H1 (cell line): ENCODE measurements at regions not wholly inside any gene's neighbourhood (a gene's known extent, or its start where the extent isn't known, plus 50 kb on each side); places are given as distances from the start of the nearest gene placed in this dataset.

ENCODE experiments used
- CTCF ChIA-PET: fragments of 300-600 bp; sonication (Branson Sonifier 250); formaldehyde crosslinking; loops from one replicate; lab custom pipeline; 2021; ENCODE audit not compliant: partially characterized antibody; lab: Charles Lee
- POLR2A ChIA-PET: fragments of 300-600 bp; sonication (Branson Sonifier 250); formaldehyde crosslinking; loops from one replicate; lab custom pipeline; 2021; ENCODE audit warnings: inconsistent platforms; ENCODE audit not compliant: partially characterized antibody; lab: Charles Lee
- DNase-seq, 2 experiments: peaks; one replicate each; pipeline versions ENCODE4 v3.0.0 to v3.0.0-alpha.2; 2010 to 2022; ENCODE audit warnings: low spot score in 2 of 2, low read depth in 1 of 2, mixed read lengths in 1 of 2
- FAIRE-seq: peaks from 2 replicates; lab custom pipeline; 2011; peaks lifted over from hg19 to GRCh38; lab: Jason Lieb, UNC
- H2AFZ ChIP-seq: 2 replicates; pipeline ENCODE4 v1.8.1; 2012; ENCODE audit warnings: low read length, inconsistent platforms
- H2AK5ac ChIP-seq: 2 replicates; pipeline ENCODE4 v1.6.1; 2013; ENCODE audit warnings: low read depth, low read length
- H2BK120ac ChIP-seq: replicated peaks from 2 replicates; pipeline ENCODE3; 2013; ENCODE audit warnings: low read depth, low read length, inconsistent platforms
- H2BK12ac ChIP-seq: 2 replicates; pipeline ENCODE4 v1.6.1; 2013; ENCODE audit warnings: low read depth, low read length
- H2BK15ac ChIP-seq: 2 replicates; pipeline ENCODE4 v1.6.1; 2013; ENCODE audit warnings: low read length
- H2BK20ac ChIP-seq: 2 replicates; pipeline ENCODE4 v1.6.1; 2013; ENCODE audit warnings: low read length
- H2BK5ac ChIP-seq: 2 replicates; pipeline ENCODE4 v1.6.1; 2013; ENCODE audit warnings: low read depth, low read length
- H3K14ac ChIP-seq: 2 replicates; pipeline ENCODE4 v1.6.1; 2013; ENCODE audit warnings: inconsistent platforms; ENCODE audit not compliant: insufficient read length
- H3K18ac ChIP-seq: 2 replicates; pipeline ENCODE4 v1.6.1; 2013; ENCODE audit warnings: low read length; ENCODE audit errors: extremely low read depth
- H3K23ac ChIP-seq: 2 replicates; pipeline ENCODE4 v1.6.1; 2013; ENCODE audit warnings: inconsistent platforms; ENCODE audit not compliant: insufficient read length
- H3K23me2 ChIP-seq: 2 replicates; pipeline ENCODE4 v1.6.1; 2013; ENCODE audit warnings: low read depth, low read length
- H3K27ac ChIP-seq: 2 replicates; pipeline ENCODE4 v1.6.1; 2011; ENCODE audit warnings: low read depth, low read length, inconsistent platforms
- H3K27me3 ChIP-seq, 4 experiments: replicated peaks in 1 of 4; 1 replicate in 1 of 4; 2 replicates in 3 of 4; pipeline versions ENCODE4 v1.6.1 to v1.8.1; 2011 to 2013; ENCODE audit warnings: low read length in 3 of 4, mild to moderate bottlenecking in 3 of 4, inconsistent platforms in 2 of 4, mixed read lengths in 2 of 4, moderate library complexity in 1 of 4; ENCODE audit not compliant: control insufficient read depth in 3 of 4, insufficient read depth in 3 of 4; ENCODE audit errors: extremely low read depth in 1 of 4
- H3K36me3 ChIP-seq, 4 experiments: 2 replicates each; pipeline versions ENCODE4 v1.6.1 to v1.8.1; 2011 to 2013; ENCODE audit warnings: mild to moderate bottlenecking in 4 of 4, low read length in 3 of 4, moderate library complexity in 2 of 4, control low read depth in 1 of 4, inconsistent platforms in 1 of 4; ENCODE audit not compliant: insufficient read depth in 4 of 4, control insufficient read depth in 2 of 4
- H3K4ac ChIP-seq: replicated peaks from 2 replicates; pipeline ENCODE3; 2013; ENCODE audit warnings: low read length, low read depth, mixed read lengths, inconsistent platforms; ENCODE audit not compliant: insufficient read length
- H3K4me1 ChIP-seq, 4 experiments: replicated peaks in 1 of 4; 1 replicate in 1 of 4; 2 replicates in 3 of 4; pipeline versions ENCODE4 v1.6.1 to v1.8.1; 2011 to 2013; ENCODE audit warnings: low read length in 3 of 4, inconsistent platforms in 2 of 4, mixed read lengths in 1 of 4; ENCODE audit not compliant: insufficient read depth in 4 of 4, control insufficient read depth in 3 of 4
- H3K4me2 ChIP-seq, 2 experiments: 2 replicates each; pipeline versions ENCODE4 v1.6.1 to v1.8.1; 2011 to 2013; ENCODE audit warnings: low read depth in 2 of 2, low read length in 2 of 2, control low read depth in 1 of 2, inconsistent platforms in 1 of 2, mild to moderate bottlenecking in 1 of 2; ENCODE audit not compliant: insufficient read depth in 1 of 2
- H3K4me3 ChIP-seq, 4 experiments: fragments of 200-600, 300-600 bp in 1 of 4; sonication (generic), shearing (Covaris generic), sonication (Bioruptor Twin) in 1 of 4; 2 replicates each; pipeline versions ENCODE4 v1.5.1 to v1.8.1; 2011 to 2016; ENCODE audit warnings: low read length in 4 of 4, low read depth in 3 of 4, control low read depth in 2 of 4, inconsistent platforms in 2 of 4, mild to moderate bottlenecking in 2 of 4, mixed read lengths in 1 of 4, moderate library complexity in 1 of 4; ENCODE audit not compliant: insufficient read depth in 2 of 4; ENCODE audit errors: extremely low read depth in 1 of 4
- H3K56ac ChIP-seq: replicated peaks from 2 replicates; pipeline ENCODE3; 2013; ENCODE audit warnings: low read depth, mild to moderate bottlenecking, mixed read lengths, low read length, inconsistent platforms; ENCODE audit not compliant: insufficient read length
- H3K79me1 ChIP-seq: 2 replicates; pipeline ENCODE4 v1.6.1; 2013; ENCODE audit warnings: low read depth, low read length, control low read depth
- H3K79me2 ChIP-seq, 2 experiments: 2 replicates each; pipeline versions ENCODE4 v1.6.1 to v1.8.1; 2012 to 2013; ENCODE audit warnings: low read length in 2 of 2, mild to moderate bottlenecking in 2 of 2, inconsistent platforms in 1 of 2; ENCODE audit not compliant: insufficient read depth in 2 of 2, control insufficient read depth in 1 of 2
- H3K9ac ChIP-seq, 4 experiments: replicated peaks in 1 of 4; 1 replicate in 1 of 4; 2 replicates in 3 of 4; pipeline versions ENCODE4 v1.6.1 to v1.8.1; 2011 to 2013; ENCODE audit warnings: low read depth in 3 of 4, low read length in 3 of 4, control low read depth in 2 of 4, mild to moderate bottlenecking in 2 of 4, moderate library complexity in 2 of 4, inconsistent platforms in 1 of 4; ENCODE audit errors: extremely low read depth in 1 of 4
- H3K9me3 ChIP-seq, 2 experiments: 2 replicates each; pipeline versions ENCODE4 v1.6.1 to v1.8.1; 2012 to 2013; ENCODE audit warnings: mild to moderate bottlenecking in 2 of 2, moderate library complexity in 2 of 2, control low read depth in 1 of 2, inconsistent platforms in 1 of 2, low read depth in 1 of 2, low read length in 1 of 2, mixed read lengths in 1 of 2; ENCODE audit not compliant: insufficient read depth in 2 of 2
- H4K20me1 ChIP-seq, 2 experiments: replicated peaks in 1 of 2; 2 replicates each; pipeline versions ENCODE3 to v1.8.1; 2011 to 2013; ENCODE audit warnings: inconsistent platforms in 2 of 2, low read length in 2 of 2, mild to moderate bottlenecking in 1 of 2; ENCODE audit not compliant: insufficient read depth in 2 of 2, control insufficient read depth in 1 of 2
- H4K5ac ChIP-seq: 2 replicates; pipeline ENCODE4 v1.6.1; 2013; ENCODE audit warnings: low read length, low read depth, mixed read lengths, inconsistent platforms; ENCODE audit not compliant: insufficient read length
- H4K8ac ChIP-seq: 2 replicates; pipeline ENCODE4 v1.8.0; 2013; ENCODE audit warnings: mild to moderate bottlenecking, moderate library complexity, low read length, inconsistent platforms; ENCODE audit not compliant: insufficient read depth; ENCODE audit errors: extremely low read depth
- H4K91ac ChIP-seq: replicated peaks from 2 replicates; pipeline ENCODE3; 2013; ENCODE audit warnings: low read length, mixed read lengths, inconsistent platforms; ENCODE audit not compliant: insufficient read length
- ATF2 ChIP-seq: IDR thresholded peaks from 2 replicates; pipeline ENCODE4 v1.6.1; 2012; ENCODE audit warnings: low read length, inconsistent platforms
- BCL11A ChIP-seq, 2 experiments: IDR thresholded peaks; one replicate each; pipeline ENCODE4 v1.6.1; 2011; ENCODE audit warnings: low read depth in 2 of 2, low read length in 2 of 2, mild to moderate bottlenecking in 2 of 2
- CBX8 ChIP-seq: fragments of 300-800, 300-1000 bp; sonication (generic); IDR thresholded peaks from 2 replicates; pipeline ENCODE4 v1.7.1; 2016; ENCODE audit warnings: low read depth, low read length, borderline replicate concordance
- CEBPB ChIP-seq: IDR thresholded peaks from 2 replicates; pipeline ENCODE4 v1.6.1; 2012; ENCODE audit warnings: low read depth, low read length
- EGR1 ChIP-seq: IDR thresholded peaks from 2 replicates; pipeline ENCODE4 v1.6.1; 2011; ENCODE audit warnings: low read depth, low read length, borderline replicate concordance
- EZH2 ChIP-seq: fragments of 200-600 bp; sonication (generic); IDR thresholded peaks from 2 replicates; pipeline ENCODE4 v1.7.1; 2012; ENCODE audit warnings: low read depth, mild to moderate bottlenecking, moderate library complexity, low read length, inconsistent platforms; ENCODE audit not compliant: severe bottlenecking
- JUN ChIP-seq: IDR thresholded peaks from 2 replicates; pipeline ENCODE4 v1.6.1; 2011; ENCODE audit warnings: low read depth, mild to moderate bottlenecking, improper control_type of control experiment, low read length
- NRF1 ChIP-seq: IDR thresholded peaks from 2 replicates; pipeline ENCODE4 v1.6.1; 2011; ENCODE audit warnings: mild to moderate bottlenecking, low read depth, low read length, improper control_type of control experiment
- POLR2A ChIP-seq, 2 experiments: IDR thresholded peaks; 1 replicate in 1 of 2; 2 replicates in 1 of 2; pipeline ENCODE4 v1.6.1; 2011; ENCODE audit warnings: low read depth in 2 of 2, low read length in 2 of 2, mild to moderate bottlenecking in 2 of 2; ENCODE audit errors: control extremely low read depth in 1 of 2
- POU5F1 ChIP-seq: IDR thresholded peaks from 2 replicates; pipeline ENCODE4 v1.6.1; 2011; ENCODE audit warnings: low read depth, mild to moderate bottlenecking, low read length, moderate library complexity
- SP2 ChIP-seq: IDR thresholded peaks from 2 replicates; pipeline ENCODE4 v1.6.1; 2012; ENCODE audit warnings: mild to moderate bottlenecking, low read length, inconsistent platforms
- TBP ChIP-seq: IDR thresholded peaks from 2 replicates; pipeline ENCODE4 v1.6.1; 2011; ENCODE audit warnings: low read depth, low read length, improper control_type of control experiment
- TEAD4 ChIP-seq: IDR thresholded peaks from 2 replicates; pipeline ENCODE4 v1.6.1; 2012; ENCODE audit warnings: low read depth, low read length, inconsistent platforms, mixed read lengths
- WGBS, 2 experiments: shearing (Covaris generic) in 1 of 2; methylation state at CpG; one replicate each; pipeline versions ENCODE4 v1.1.6 to v1.1.7; 2013 to 2015; ENCODE audit warnings: low lambda C conversion rate in 2 of 2, mixed read lengths in 2 of 2, inconsistent platforms in 1 of 2, low coverage in 1 of 2, missing lambda C conversion rate in 1 of 2; ENCODE audit not compliant: insufficient replicate concordance in 2 of 2, insufficient coverage in 1 of 2, insufficient read length in 1 of 2; ENCODE audit errors: extremely low coverage in 1 of 2, missing lambda C conversion rate in 1 of 2; 5-methylcytosine and 5-hydroxymethylcytosine counted together

GRCh38 chr17:5854871-5855554, 215.2 kb upstream of the WSCD1 start:
- 0 out of 2 replicates have a peak overlapping the region, but pooled peaks have one; percentile 39 for H2AK5ac ChIP-seq
- H3K27ac ChIP-seq: no peak overlapping the region
- H2AFZ ChIP-seq: no peak overlapping the region
- H2BK120ac ChIP-seq: no peak overlapping the region
- H3K4ac ChIP-seq: no peak overlapping the region
- H2BK20ac ChIP-seq: no peak overlapping the region
- no peak overlapping the region for H3K9ac ChIP-seq
- no peak overlapping the region for H3K14ac ChIP-seq
- no peaks in the 10 kb centered on the region for H3K9me3 ChIP-seq
- H3K4me3 ChIP-seq: no peak overlapping the region
- H2BK12ac ChIP-seq: no peak overlapping the region
- H2BK15ac ChIP-seq: no peak overlapping the region
- H2BK5ac ChIP-seq: no peak overlapping the region
- no peaks in the 10 kb centered on the region for H4K20me1 ChIP-seq
- 91 to 100% methylated on average over 1 to 7 of the region's 7 CpGs for WGBS, 2 experiments
- H3K36me3 ChIP-seq: no peaks in the 10 kb centered on the region
- no peak overlapping the region for H3K4me2 ChIP-seq
- no peaks in the 10 kb centered on the region for H3K4me1 ChIP-seq
- no peaks in the 10 kb centered on the region for H3K79me1 ChIP-seq
- H4K8ac ChIP-seq: no peak overlapping the region
- no peak overlapping the region for H3K56ac ChIP-seq
- no peaks in the 10 kb centered on the region for H3K79me2 ChIP-seq
- FAIRE-seq (no peak), DNase-seq (no peak)
- no peak overlapping the region for H3K18ac ChIP-seq
- H4K91ac ChIP-seq: no peak overlapping the region
- ChIA-PET POLR2A (interaction anchor here (0.6 kb wide), 1 partner anchor 76 kb away, joined by 3 read pairs; no protein-coding TSS in a partner anchor), CTCF (no interaction called here)
- H3K27me3 ChIP-seq: no peaks in the 10 kb centered on the region; a peak in 1 of 7 replicates
- H3K23ac ChIP-seq: no peak overlapping the region
- H3K23me2 ChIP-seq: no peaks in the 10 kb centered on the region
- H4K5ac ChIP-seq: no peak overlapping the region
- TF ChIP-seq POU5F1 (no peak), CBX8 (no peak), JUN (no peak), EGR1 (no peak), POLR2A (IDR thresholded peaks at IDR 0.05; ENCODE audit: control extremely low read depth in 1 of 2, low read depth in 2 of 2, low read length in 2 of 2) (no peak), TEAD4 (no peak), NRF1 (no peak), EZH2 (no peak), ATF2 (no peak), SP2 (no peak), TBP (no peak), BCL11A (IDR thresholded peaks at IDR 0.05; ENCODE audit: low read depth in 2 of 2, low read length in 2 of 2) (no peak), CEBPB (no peak)
